Muscle layer of colon (tissue), 2 donors: ENCODE measurements at regions not wholly inside any gene's neighbourhood (a gene's known extent, or its start where the extent isn't known, plus 50 kb on each side); places are given as distances from the start of the nearest gene placed in this dataset.
"Not testable (repeated sequence)": the region's sequence is repeated elsewhere in the genome, so short reads cannot be mapped to it uniquely, and the experiment has no call there.

Experiments used
- H3K27ac ChIP-seq: one replicate; pipeline ENCODE4 v1.7.0; 2013; ENCODE audit warnings: low read depth, mild to moderate bottlenecking, low read length, moderate library complexity
- H3K27me3 ChIP-seq, 2 donors: one replicate each; pipeline ENCODE4 v1.7.0; 2013; ENCODE audit warnings: low read length in 2 of 2, mild to moderate bottlenecking in 2 of 2; ENCODE audit not compliant: insufficient read depth in 2 of 2, control insufficient read depth in 1 of 2
- H3K36me3 ChIP-seq: one replicate; pipeline ENCODE4 v1.7.0; 2013; ENCODE audit warnings: mild to moderate bottlenecking, low read length; ENCODE audit not compliant: insufficient read depth
- H3K4me1 ChIP-seq: one replicate; pipeline ENCODE4 v1.7.0; 2013; ENCODE audit warnings: mild to moderate bottlenecking, low read length; ENCODE audit not compliant: insufficient read depth
- H3K4me3 ChIP-seq, 2 donors: one replicate each; pipeline ENCODE4 v1.7.0; 2013; ENCODE audit warnings: low read length in 2 of 2, low read depth in 1 of 2, mild to moderate bottlenecking in 1 of 2, moderate library complexity in 1 of 2
- H3K9ac ChIP-seq: one replicate; pipeline ENCODE4 v1.7.0; 2013; ENCODE audit warnings: low read length
- H3K9me3 ChIP-seq: one replicate; pipeline ENCODE4 v1.7.0; 2013; ENCODE audit warnings: mild to moderate bottlenecking, low read length
- donor health status: abdominal sarcoma.
- donor health status: Adenocarcinoma of cecum.

DNA sequence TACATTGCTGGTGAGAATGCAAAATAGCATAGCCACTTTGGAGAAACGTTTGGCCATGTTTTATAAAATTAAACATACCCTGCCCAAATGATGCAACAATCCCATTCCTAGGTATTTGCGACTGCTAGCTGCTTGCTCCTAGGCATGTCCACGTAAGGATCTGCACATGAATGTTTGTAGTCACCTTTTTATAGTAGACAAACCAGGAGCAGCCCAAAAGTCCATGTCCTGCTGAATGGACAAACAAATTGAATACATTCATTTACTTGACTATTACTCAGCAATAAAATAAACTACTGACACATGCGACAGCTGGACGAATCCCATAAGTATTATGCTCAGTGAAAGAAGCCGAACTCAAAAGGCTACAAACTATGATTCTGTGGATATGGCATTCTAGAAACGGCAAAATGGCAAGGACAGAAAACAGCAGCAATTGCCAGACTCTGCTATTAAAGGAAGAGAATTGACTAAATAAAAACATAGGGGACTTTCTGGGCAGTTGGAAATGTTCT is 161.9 kb upstream of the GALNT2 start:
- H3K4me3 ChIP-seq = no peak overlapping the region
- H3K36me3 ChIP-seq = no peaks in the 10 kb centered on the region
- no peaks in the 10 kb centered on the region for H3K27me3 ChIP-seq
- H3K4me1 ChIP-seq = no peaks in the 10 kb centered on the region
- no peaks in the 10 kb centered on the region for H3K9me3 ChIP-seq
- H3K27ac ChIP-seq = no peak overlapping the region
- H3K9ac ChIP-seq = no peak overlapping the region

DNA sequence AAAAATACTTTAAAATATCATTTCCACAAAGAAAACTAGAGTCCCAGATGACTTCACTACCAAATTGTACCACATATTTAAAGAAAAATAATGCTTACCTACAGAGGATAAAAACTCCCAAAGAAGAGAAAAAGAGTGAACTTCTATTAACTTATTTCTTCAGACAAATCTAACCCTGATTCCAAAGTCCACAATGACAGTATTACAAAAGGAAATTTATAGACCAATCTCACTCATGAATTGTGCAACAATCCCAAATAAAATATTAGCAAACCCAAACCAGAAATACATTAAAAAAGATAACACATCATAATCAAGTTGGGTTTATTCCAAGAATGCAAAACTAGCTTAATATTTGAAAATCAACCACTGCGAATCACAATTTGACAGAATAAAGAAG is 161.4 kb upstream of the GALNT2 start:
- Histone ChIP-seq H3K4me1 (no peaks in the 10 kb centered on the region), H3K27ac (no peak overlapping the region), H3K27me3 (no peaks in the 10 kb centered on the region), H3K36me3 (no peaks in the 10 kb centered on the region), H3K4me3 (no peak overlapping the region), H3K9me3 (no peaks in the 10 kb centered on the region), H3K9ac (no peak overlapping the region)

DNA sequence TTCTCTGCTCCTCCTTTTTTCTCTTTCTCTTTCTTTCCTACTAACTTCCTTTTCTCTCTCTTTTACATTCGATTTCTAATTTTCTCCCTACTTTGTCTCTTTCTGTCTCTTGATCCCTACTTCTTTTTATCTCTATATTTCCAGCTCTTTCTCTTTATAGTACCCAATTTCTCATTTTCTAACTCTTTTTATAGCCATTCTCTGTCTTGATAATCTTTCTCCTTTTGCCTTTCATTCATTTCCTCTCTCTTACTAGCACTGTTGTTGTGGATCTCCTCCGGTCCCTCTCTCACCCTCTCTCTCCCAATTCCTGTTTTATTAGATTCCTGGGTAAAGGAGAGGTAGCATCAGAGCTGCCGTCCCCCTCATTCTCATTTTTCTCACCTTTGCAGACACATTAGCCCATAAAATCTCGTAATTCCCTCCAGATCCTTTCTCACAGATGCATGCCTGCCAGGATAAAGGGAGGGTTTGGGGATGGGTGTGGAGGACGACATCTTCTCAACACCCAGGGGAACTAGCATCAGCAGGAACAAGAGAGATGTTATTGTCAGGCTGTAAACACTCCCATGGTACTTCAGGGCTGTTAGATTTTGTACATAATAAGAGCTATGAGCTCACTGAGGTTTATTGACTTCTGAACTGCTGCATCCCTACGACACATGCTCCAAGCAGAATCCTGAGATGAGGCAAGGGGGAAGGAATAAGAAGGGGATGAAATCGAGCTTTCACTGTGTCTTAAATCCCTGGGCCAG is 159.0 kb upstream of the GALNT2 start:
- Histone ChIP-seq H3K36me3 (no peaks in the 10 kb centered on the region), H3K27ac (no peak overlapping the region), H3K4me3 (no peak overlapping the region), H3K9ac (no peak overlapping the region), H3K9me3 (no peaks in the 10 kb centered on the region), H3K27me3 (no peaks in the 10 kb centered on the region), H3K4me1 (no peaks in the 10 kb centered on the region)

DNA sequence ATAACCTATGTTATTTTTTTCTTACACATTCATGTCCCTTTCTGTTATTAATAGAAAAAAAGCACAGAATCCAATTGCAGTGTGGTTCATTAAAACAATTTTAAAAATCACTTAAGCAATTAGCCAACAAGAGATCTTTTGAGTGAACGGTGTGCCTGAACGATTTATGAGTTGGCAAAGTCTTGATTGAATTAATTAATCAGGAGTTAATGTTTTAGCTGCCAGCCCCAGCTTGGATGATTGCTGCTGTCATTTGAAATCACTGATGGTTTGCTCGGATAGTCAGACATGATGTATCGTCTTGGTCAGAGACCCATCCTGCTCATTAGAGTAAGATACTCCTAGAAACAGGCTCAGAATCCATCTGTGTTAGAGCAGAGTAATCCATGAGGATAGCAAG is 158.3 kb upstream of the GALNT2 start:
- H3K36me3 ChIP-seq = no peaks in the 10 kb centered on the region
- no peak overlapping the region for H3K4me3 ChIP-seq
- H3K9me3 ChIP-seq = no peaks in the 10 kb centered on the region
- H3K9ac ChIP-seq = no peak overlapping the region
- H3K27me3 ChIP-seq = no peaks in the 10 kb centered on the region
- H3K4me1 ChIP-seq = no peaks in the 10 kb centered on the region
- H3K27ac ChIP-seq = no peak overlapping the region

DNA sequence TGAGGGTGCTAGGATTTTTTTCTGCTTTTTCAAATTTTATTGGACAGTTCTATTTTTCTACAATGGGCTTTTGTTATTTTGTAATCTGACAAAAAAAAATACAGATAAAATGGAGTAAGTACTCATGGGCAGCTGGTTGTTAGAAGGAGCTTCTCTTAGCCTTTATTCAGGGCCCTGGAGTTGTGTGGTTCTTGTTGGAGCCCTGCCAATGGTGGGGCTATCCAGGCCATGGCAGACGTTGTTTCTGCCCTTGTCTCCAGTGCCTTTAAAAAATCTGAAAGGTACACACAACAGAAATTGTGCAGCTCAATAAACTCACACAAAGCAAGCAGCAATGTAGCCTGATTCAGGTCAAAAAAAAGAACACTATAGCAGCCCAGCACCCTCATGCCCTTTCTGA is 153.5 kb upstream of the GALNT2 start:
- Histone ChIP-seq H3K27ac (no peak overlapping the region), H3K27me3 (no peaks in the 10 kb centered on the region), H3K4me3 (no peak overlapping the region)

DNA sequence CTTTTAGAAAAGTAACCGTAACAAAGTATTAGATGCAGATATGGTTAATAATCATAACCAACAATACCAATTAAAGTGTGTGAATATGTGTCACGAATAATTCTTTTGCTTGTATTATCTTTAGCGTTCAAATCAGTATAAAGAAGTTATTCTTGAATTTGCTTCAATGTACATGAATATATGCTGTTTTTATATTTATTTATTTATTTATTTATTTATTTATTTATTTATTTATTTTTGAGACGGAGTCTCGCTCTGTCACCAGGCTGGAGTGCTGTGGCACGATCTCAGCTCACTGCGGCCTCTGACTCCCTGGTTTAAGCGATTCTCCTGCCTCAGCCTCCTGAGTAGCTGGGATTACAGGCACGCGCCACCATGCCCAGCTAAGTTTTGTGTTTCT is 147.6 kb upstream of the GALNT2 start:
- H3K9me3 ChIP-seq, H3K36me3 ChIP-seq, H3K9ac ChIP-seq, H3K4me1 ChIP-seq, H3K27me3 ChIP-seq, H3K4me3 ChIP-seq, H3K27ac ChIP-seq: not testable (repeated sequence)

More for the DNA sequence above, 153.5 kb upstream of the GALNT2 start:
- Histone ChIP-seq H3K9ac (no peak overlapping the region), H3K9me3 (no peaks in the 10 kb centered on the region), H3K4me1 (no peaks in the 10 kb centered on the region), H3K36me3 (no peaks in the 10 kb centered on the region)

DNA sequence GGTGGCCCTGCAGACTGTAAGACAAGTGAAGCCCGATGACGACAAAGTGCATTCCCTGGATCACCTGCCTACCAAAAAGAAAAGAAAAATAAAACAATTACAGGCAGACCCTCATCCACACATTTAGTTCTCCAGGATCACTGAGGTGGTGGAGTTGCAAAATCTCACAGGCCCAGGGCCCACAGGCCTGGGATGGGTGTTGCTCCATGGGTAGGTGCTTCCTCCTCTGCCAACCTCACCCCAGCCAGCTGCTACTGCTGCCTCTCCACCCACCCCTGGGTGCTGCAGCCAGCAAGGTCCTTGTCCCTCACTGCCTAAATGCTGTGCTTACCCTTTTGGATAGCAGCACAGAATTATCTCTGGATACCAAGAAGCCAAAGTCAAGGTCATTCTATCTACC is 146.4 kb upstream of the GALNT2 start:
- Histone ChIP-seq H3K9me3 (no peaks in the 10 kb centered on the region), H3K27me3 (no peaks in the 10 kb centered on the region), H3K4me3 (no peak overlapping the region), H3K4me1 (no peaks in the 10 kb centered on the region), H3K9ac (no peak overlapping the region), H3K27ac (no peak overlapping the region), H3K36me3 (no peaks in the 10 kb centered on the region)

DNA sequence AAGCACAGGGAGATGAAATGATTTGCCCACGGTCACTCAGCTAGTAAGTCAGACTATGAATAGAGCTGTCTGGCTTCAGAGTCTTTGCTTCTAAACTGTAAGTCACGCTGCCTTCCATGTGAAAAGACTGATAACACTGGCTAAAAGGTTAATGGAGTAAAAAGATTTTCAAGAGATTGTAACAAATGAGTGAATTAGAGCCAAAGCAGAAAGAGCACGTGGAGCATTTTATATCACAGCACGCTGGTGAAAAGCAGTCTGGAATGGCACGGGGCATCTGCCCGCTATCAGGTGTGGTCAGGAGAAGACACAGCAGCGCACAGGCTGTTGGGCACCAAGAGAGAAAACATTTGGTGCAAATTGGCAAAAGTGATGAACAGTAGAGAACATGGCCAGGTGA is 144.8 kb upstream of the GALNT2 start:
- H3K36me3 ChIP-seq = no peaks in the 10 kb centered on the region
- no peak overlapping the region for H3K27ac ChIP-seq
- H3K9me3 ChIP-seq = no peaks in the 10 kb centered on the region
- H3K27me3 ChIP-seq = no peaks in the 10 kb centered on the region
- no peak overlapping the region for H3K4me3 ChIP-seq
- H3K9ac ChIP-seq = no peak overlapping the region
- no peaks in the 10 kb centered on the region for H3K4me1 ChIP-seq

DNA sequence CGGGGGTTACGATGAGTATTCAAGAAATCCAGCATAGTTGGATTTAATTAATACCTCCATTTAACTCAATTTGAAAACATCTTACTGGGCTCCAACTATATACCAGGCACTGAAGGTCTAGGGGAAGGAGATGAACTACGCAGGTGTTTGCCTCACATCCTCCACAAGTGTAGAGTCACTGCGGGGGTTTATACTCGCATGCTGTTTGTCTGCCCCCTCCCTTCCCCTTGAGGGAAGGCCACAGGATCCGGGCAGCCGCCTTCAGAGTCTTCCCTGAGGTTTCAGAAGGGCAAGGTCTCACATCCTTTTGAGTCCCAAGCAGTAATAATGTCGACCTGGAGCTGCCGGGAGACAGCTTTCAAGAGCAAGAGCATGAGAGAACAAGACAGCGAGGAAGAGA is 142.4 kb upstream of the GALNT2 start:
- no peak overlapping the region for H3K27ac ChIP-seq
- no peak overlapping the region for H3K4me3 ChIP-seq
- H3K9ac ChIP-seq = no peak overlapping the region
- no peaks in the 10 kb centered on the region for H3K36me3 ChIP-seq
- no peaks in the 10 kb centered on the region for H3K9me3 ChIP-seq
- no peaks in the 10 kb centered on the region for H3K4me1 ChIP-seq
- no peaks in the 10 kb centered on the region for H3K27me3 ChIP-seq

DNA sequence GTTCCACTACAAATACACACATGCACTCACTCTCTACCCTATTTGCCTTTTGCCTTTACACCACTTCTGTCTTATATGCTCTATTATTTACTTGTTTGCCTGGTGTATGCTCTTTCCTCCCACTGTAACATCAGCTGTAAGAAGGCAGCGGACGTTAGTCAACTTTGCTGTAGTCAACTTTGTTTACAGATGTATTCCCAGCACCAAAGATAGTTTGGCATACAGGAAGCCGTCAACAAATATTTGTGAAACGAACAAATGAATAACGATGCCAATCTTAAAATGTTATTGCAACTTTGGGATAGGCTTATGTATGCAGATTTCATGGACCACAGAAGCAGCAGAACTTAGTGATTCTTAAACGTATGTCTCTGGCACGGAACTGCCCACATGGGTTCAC is 138.3 kb upstream of the GALNT2 start:
- no peaks in the 10 kb centered on the region for H3K9me3 ChIP-seq
- no peaks in the 10 kb centered on the region for H3K36me3 ChIP-seq
- H3K4me3 ChIP-seq = no peak overlapping the region
- no peaks in the 10 kb centered on the region for H3K27me3 ChIP-seq
- no peak overlapping the region for H3K9ac ChIP-seq
- H3K27ac ChIP-seq = no peak overlapping the region
- no peaks in the 10 kb centered on the region for H3K4me1 ChIP-seq

DNA sequence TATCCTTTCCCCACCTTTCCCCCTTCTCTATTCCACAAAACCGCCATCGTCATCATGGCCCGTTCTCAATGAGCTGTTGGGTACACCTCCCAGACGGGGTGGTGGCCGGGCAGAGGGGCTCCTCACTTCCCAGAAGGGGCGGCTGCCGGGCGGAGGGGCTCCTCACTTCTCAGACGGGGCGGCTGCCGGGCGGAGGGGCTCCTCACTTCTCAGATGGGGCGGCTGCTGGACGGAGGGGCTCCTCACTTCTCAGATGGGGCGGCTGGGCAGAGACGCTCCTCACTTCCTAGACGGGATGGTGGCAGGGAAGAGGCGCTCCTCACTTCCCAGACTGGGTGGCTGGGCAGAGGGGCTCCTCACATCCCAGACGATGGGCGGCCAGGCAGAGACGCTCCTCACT is 135.3 kb upstream of the GALNT2 start:
- H3K4me1 ChIP-seq, H3K27ac ChIP-seq, H3K27me3 ChIP-seq, H3K9ac ChIP-seq, H3K36me3 ChIP-seq, H3K4me3 ChIP-seq, H3K9me3 ChIP-seq: not testable (repeated sequence)

DNA sequence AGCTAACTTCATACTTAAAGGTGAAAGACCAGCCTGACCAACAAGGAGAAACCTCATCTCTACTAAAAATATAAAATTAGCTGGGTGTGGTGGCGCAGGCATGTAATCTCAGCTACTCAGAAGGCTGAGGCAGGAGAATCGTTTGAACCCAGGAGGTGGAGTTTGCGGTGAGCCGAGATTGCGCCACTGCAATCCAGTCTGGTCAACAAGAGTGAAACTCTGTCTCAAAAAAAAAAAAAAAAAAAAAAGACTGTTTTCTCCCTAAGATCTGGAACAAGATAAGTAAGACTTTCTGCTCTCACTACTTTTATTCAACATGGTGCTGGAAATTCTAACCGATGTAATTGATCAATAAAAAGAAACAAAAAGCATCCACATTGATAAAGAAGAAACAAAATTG is 131.9 kb upstream of the GALNT2 start:
- H3K36me3 ChIP-seq, H3K4me3 ChIP-seq, H3K4me1 ChIP-seq, H3K9me3 ChIP-seq, H3K27me3 ChIP-seq, H3K9ac ChIP-seq, H3K27ac ChIP-seq: not testable (repeated sequence)
